ENCODE measurements at regions not wholly inside any gene's neighbourhood (a gene's known extent, or its start where the extent isn't known, plus 50 kb on each side); places are given as distances from the start of the nearest gene placed in this dataset.

DNA sequence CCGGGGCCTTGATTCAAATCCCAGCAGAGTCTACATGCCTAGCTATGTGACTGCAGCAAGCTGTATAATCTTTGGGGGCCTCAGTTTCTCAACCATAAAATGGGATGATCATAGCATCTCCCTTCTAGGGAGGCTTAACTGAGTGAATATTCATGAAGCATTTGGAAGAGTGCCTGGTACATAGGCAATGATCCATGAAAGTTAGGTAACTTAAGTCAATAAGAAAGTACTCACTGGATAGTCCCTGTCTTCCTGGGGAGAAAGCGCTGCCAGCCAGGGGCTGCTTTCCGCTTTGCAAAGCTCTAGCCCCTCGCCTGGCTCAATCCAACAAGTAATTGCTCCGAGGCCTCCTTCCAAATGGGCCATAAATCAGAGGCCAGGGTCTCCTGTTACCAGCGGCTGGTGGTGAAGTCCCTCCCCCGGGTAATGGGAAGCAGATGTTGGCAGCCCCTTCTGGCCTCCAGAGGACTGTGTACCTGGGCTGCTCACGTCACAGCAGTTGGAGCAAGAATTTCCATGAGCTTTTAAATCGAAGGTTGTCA lies 521.9 kb upstream of the PROK2 start:
- H3K36me3 ChIP-seq (ENCODE audit: insufficient read depth, low read depth, low read length) = no peaks in the 10 kb centered on the region
- H3K9ac ChIP-seq (ENCODE audit: low read depth, low read length) = no peak overlapping the region
- H3K4me1 ChIP-seq (ENCODE audit: insufficient read depth, low read length) = peaks cover 3% of the 10 kb centered on the region; the same call in 1 of the 2 replicates
- no peaks in the 10 kb centered on the region for H3K9me3 ChIP-seq (ENCODE audit: insufficient read depth, low read depth, low read length)
- no peak overlapping the region for H3K27ac ChIP-seq (ENCODE audit: low read length)
- no peak overlapping the region for H3K4me3 ChIP-seq (ENCODE audit: low read length)
- H3K27me3 ChIP-seq (ENCODE audit: insufficient read depth, low read length) = peaks cover 7% of the 10 kb centered on the region; the same call in 1 of the 2 replicates

DNA sequence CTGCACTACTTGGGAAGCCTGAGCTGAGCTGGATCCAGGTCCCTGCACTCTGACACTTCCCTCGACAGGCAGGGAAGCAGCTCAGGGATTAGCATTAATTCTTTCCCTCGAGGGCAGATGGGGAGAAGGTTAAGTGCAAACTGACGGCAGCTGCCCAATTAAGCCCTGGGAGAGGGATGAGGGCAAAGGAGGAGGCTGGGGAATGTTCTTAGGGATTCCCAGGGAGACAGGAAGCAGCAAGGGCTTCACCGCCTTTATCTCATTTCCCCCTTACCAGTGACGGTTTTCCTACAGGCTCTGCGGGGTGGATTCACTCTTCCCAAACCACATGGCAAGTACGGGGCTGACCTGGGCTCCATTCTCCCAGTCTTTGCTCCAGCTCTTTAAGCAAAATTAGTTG lies 519.0 kb upstream of the PROK2 start:
- Histone ChIP-seq H3K4me3 (ENCODE audit: low read length) (no peak overlapping the region), H3K9ac (ENCODE audit: low read depth, low read length) (no peak overlapping the region), H3K27ac (ENCODE audit: low read length) (no peak overlapping the region)

DNA sequence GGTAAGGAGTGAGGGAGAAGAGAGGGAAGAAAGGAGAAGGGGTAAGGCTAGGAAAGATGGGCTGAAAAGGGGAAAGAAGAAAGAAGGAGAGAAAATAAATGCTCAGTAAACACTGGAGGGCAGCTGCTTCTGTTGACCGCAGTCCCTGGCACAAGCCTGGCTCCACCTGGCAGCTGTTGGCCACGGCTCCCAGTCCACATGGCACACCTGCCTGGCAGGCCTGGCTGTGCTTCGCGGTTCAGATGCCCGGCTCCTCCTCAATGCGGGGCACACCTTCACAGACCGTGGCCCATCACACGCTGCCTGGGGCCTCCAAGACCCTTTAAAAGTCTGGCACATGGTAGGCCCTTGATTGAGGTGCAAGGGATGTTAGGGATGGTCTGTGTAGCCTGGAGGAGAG lies 516.8 kb upstream of the PROK2 start:
- no peaks in the 10 kb centered on the region for H3K9me3 ChIP-seq (ENCODE audit: insufficient read depth, low read depth, low read length)
- no peak overlapping the region for H3K9ac ChIP-seq (ENCODE audit: low read depth, low read length)
- no peak overlapping the region for H3K27ac ChIP-seq (ENCODE audit: low read length)
- H3K27me3 ChIP-seq (ENCODE audit: insufficient read depth, low read length) = peaks cover 7% of the 10 kb centered on the region; the same call in 1 of the 2 replicates
- peaks cover 13% of the 10 kb centered on the region for H3K4me1 ChIP-seq (ENCODE audit: insufficient read depth, low read length)
- no peaks in the 10 kb centered on the region for H3K36me3 ChIP-seq (ENCODE audit: insufficient read depth, low read depth, low read length)
- H3K4me3 ChIP-seq (ENCODE audit: low read length) = no peak overlapping the region

More for the DNA sequence above, 519.0 kb upstream of the PROK2 start:
- Histone ChIP-seq H3K27me3 (ENCODE audit: insufficient read depth, low read length) (peaks cover 7% of the 10 kb centered on the region; the same call in 1 of the 2 replicates), H3K9me3 (ENCODE audit: insufficient read depth, low read depth, low read length) (no peaks in the 10 kb centered on the region), H3K4me1 (ENCODE audit: insufficient read depth, low read length) (peaks cover 13% of the 10 kb centered on the region), H3K36me3 (ENCODE audit: insufficient read depth, low read depth, low read length) (no peaks in the 10 kb centered on the region)

DNA sequence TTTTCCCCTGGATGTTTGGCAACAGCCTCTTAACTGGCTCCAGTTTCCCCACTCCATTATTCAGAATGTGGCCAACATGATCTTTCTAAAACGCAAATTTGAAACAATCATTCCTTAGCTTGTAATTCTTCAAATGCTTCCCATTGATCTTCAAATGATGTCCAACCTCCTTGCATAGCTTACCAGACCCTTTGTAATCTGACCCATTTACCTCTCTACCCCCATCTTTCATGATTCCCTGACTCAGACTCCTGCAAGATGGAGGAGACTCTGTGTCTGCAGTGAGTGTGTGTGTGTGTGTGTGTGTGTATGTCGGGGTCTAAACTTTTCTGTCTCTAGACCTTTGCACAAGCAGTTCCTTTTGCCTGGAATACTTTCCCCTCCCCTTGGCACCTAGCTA lies 515.7 kb upstream of the PROK2 start:
- H3K27me3 ChIP-seq (ENCODE audit: insufficient read depth, low read length) = peaks cover 7% of the 10 kb centered on the region; the same call in 1 of the 2 replicates
- no peaks in the 10 kb centered on the region for H3K9me3 ChIP-seq (ENCODE audit: insufficient read depth, low read depth, low read length)
- H3K4me1 ChIP-seq (ENCODE audit: insufficient read depth, low read length) = peaks cover 13% of the 10 kb centered on the region
- no peak overlapping the region for H3K4me3 ChIP-seq (ENCODE audit: low read length)
- H3K9ac ChIP-seq (ENCODE audit: low read depth, low read length) = no peak overlapping the region
- no peak overlapping the region for H3K27ac ChIP-seq (ENCODE audit: low read length)
- no peaks in the 10 kb centered on the region for H3K36me3 ChIP-seq (ENCODE audit: insufficient read depth, low read depth, low read length)

DNA sequence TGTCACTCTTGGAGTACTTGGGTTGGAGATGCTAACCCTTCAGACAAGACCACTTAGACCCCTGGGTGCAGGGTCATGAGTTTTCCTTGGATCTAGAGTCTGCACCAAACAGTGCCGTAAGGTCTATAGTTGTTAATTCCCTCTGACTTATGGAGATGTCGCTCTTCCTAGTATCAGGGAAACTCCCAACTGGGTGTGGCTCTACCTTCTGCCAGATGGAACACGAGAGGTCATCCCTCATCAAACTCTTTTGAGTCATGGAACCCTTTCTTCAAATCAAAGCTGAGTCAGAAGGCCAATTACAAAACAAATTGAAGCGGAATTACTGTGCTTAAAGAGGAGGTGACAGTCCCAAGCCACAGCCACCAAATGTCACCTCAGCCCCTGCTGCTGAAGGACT lies 514.9 kb upstream of the PROK2 start:
- H3K9me3 ChIP-seq (ENCODE audit: insufficient read depth, low read depth, low read length) = no peaks in the 10 kb centered on the region
- H3K27ac ChIP-seq (ENCODE audit: low read length) = no peak overlapping the region
- H3K9ac ChIP-seq (ENCODE audit: low read depth, low read length) = no peak overlapping the region
- no peaks in the 10 kb centered on the region for H3K36me3 ChIP-seq (ENCODE audit: insufficient read depth, low read depth, low read length)
- no peak overlapping the region for H3K4me3 ChIP-seq (ENCODE audit: low read length)
- H3K4me1 ChIP-seq (ENCODE audit: insufficient read depth, low read length) = peaks cover 13% of the 10 kb centered on the region
- H3K27me3 ChIP-seq (ENCODE audit: insufficient read depth, low read length) = peaks cover 7% of the 10 kb centered on the region; the same call in 1 of the 2 replicates

DNA sequence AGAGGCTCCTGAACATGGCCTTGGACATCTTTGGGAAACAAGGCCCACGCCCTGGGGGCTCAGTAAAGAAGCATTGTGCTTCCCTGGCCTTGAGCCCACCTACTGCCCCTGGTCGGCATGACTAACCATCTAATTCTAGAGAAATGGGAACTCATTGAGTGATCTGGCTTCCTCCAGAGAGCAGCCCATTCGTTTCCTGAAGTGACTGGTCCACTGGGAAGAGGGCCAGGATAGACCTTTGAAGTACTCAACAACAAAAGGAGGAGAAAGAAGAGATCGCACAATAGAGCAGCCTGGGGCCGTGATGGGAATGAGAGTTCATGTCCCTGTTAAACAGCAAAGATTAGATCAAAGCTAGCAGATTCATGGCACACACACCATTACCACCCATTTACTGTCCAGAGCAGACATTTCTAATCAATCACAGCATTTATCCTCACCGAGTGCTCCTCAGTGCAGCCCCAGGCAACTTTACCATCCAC lies 514.4 kb upstream of the PROK2 start:
- no peak overlapping the region for H3K4me3 ChIP-seq (ENCODE audit: low read length)

DNA sequence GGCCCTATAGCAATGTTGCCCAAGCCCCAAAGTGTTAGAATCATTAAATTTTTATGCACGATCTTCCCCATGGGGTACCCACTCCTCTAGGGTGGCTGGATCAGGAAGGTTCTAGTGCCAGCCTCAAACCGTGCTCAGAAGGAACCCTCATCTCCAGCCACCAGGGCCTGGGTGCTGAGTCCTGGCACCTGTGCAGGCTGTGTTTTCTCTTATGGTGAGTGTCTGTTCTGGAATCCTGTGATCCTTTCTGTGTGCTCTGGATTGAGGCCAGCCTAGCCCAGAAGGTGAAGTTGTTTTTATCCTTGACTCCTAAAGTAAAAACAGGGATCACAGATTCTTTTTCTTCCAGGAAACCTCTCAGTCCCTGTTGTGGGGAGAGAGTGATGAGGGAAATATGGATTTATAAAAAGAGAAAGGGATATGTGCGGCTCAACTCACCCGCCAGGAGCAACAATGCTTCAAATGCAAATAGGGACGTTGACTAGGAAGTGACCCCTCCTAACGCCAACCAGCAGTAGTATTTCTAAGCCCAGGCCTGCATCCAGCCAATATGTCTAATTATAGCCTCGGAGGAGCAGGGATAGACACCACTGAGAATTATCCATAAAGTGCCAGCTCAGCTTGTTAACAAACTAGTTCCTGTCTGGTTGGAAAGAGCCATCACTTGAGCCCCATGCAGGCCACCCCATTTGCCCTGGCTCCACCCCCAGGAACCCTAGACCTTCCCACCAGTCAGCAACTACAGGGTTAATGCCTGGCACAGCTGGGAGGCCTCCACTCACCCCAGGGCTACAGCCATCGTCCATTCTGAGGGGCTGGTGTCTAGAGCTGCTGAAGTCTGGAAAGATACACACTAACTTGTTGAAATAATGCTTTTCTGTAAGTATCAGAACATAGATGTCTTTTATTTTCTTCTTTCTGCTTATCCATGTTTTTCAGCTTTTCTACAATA lies 513.5 kb upstream of the PROK2 start:
- Histone ChIP-seq H3K27me3 (ENCODE audit: insufficient read depth, low read length) (no peaks in the 10 kb centered on the region; the same call in 1 of the 2 replicates), H3K4me1 (ENCODE audit: insufficient read depth, low read length) (peaks cover 11% of the 10 kb centered on the region), H3K4me3 (ENCODE audit: low read length) (no peak overlapping the region), H3K9ac (ENCODE audit: low read depth, low read length) (no peak overlapping the region), H3K36me3 (ENCODE audit: insufficient read depth, low read depth, low read length) (no peaks in the 10 kb centered on the region), H3K27ac (ENCODE audit: low read length) (no peak overlapping the region), H3K9me3 (ENCODE audit: insufficient read depth, low read depth, low read length) (no peaks in the 10 kb centered on the region)

More for the DNA sequence above, 514.4 kb upstream of the PROK2 start:
- peaks cover 13% of the 10 kb centered on the region for H3K4me1 ChIP-seq (ENCODE audit: insufficient read depth, low read length)
- H3K9me3 ChIP-seq (ENCODE audit: insufficient read depth, low read depth, low read length) = no peaks in the 10 kb centered on the region
- H3K36me3 ChIP-seq (ENCODE audit: insufficient read depth, low read depth, low read length) = no peaks in the 10 kb centered on the region
- no peak overlapping the region for H3K9ac ChIP-seq (ENCODE audit: low read depth, low read length)
- H3K27me3 ChIP-seq (ENCODE audit: insufficient read depth, low read length) = peaks cover 5% of the 10 kb centered on the region; the same call in 1 of the 2 replicates
- H3K27ac ChIP-seq (ENCODE audit: low read length) = no peak overlapping the region

DNA sequence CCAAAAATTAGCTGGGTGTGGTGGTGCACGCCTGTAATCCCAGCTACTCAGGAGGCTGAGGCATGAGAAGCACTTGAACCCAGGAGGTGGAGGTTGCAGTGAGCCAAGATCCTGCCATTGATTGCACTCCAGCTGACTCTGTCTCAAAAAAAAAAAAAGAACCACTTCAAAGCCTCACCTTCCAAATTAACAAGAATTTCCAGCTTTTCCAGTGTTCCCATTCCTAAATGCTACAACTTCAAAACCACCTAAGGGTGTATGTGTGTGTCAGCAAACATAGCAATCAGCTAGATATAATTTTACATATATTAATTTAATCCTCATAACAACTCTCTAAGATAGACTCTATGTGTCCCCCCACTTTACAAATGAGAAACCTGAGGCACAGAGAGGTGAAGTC lies 512.5 kb upstream of the PROK2 start:
- H3K4me1 ChIP-seq (ENCODE audit: insufficient read depth, low read length) = peaks cover 11% of the 10 kb centered on the region
- no peak overlapping the region for H3K9ac ChIP-seq (ENCODE audit: low read depth, low read length)
- H3K9me3 ChIP-seq (ENCODE audit: insufficient read depth, low read depth, low read length) = no peaks in the 10 kb centered on the region
- no peak overlapping the region for H3K27ac ChIP-seq (ENCODE audit: low read length)
- no peak overlapping the region for H3K4me3 ChIP-seq (ENCODE audit: low read length)
- no peaks in the 10 kb centered on the region for H3K27me3 ChIP-seq (ENCODE audit: insufficient read depth, low read length)
- H3K36me3 ChIP-seq (ENCODE audit: insufficient read depth, low read depth, low read length) = no peaks in the 10 kb centered on the region

DNA sequence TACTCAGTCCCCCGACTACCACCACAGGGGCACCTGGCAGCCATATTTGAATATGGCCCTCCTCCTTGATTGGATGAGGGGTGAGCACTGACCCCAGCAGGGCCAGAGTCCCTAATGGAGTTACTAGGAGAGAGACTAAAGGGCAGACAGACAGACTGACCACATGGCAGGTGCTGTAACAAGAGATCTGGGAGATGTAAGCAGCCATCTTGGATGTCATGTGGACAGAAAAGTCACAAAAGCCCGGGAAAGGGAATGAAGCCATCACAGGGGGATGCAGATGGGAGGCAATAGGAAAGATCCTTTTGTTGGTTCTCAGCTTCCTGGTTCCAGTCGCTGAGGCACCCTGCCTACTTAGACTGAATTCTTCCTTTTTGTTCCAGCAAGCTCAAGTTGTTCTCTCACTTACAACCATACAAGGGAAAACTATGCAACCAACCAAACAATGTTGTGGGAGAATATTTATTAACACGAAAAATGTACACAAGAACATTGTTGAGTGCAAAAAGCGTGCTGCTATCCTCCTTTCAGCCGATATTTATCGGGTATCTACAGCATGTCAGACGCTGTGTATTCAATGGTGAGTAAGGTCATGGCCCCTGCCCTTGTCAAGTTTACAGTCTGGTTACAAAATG lies 511.6 kb upstream of the PROK2 start:
- no peaks in the 10 kb centered on the region for H3K27me3 ChIP-seq (ENCODE audit: insufficient read depth, low read length)
- peaks cover 11% of the 10 kb centered on the region for H3K4me1 ChIP-seq (ENCODE audit: insufficient read depth, low read length)
- H3K36me3 ChIP-seq (ENCODE audit: insufficient read depth, low read depth, low read length) = no peaks in the 10 kb centered on the region
- H3K4me3 ChIP-seq (ENCODE audit: low read length) = no peak overlapping the region
- H3K9me3 ChIP-seq (ENCODE audit: insufficient read depth, low read depth, low read length) = no peaks in the 10 kb centered on the region
- no peak overlapping the region for H3K9ac ChIP-seq (ENCODE audit: low read depth, low read length)
- H3K27ac ChIP-seq (ENCODE audit: low read length) = no peak overlapping the region

DNA sequence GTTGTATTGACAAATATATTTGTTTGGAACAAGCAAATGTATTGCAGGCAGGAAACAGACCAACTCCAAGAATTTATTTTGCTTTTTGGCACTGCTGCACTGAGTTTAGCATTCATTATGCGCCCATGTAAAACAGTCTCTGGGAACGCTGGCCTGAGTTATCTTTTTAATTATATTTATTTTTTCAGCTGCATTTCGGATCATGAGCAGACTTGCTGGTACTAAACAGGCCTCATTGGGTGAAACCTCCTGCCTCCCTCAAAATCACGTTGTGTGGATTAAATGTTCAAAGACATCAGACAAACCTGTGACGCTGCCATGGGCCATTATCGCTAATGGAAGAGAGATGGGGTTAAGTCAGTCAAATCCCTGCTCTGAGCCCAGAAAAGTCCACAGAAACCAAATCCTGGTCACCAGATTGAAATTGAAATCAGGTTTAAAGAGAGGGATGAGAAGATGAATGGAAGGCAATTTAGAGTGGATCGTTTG lies 511.1 kb upstream of the PROK2 start:
- H3K4me3 ChIP-seq (ENCODE audit: low read length) = no peak overlapping the region
- no peak overlapping the region for H3K27ac ChIP-seq (ENCODE audit: low read length)
- H3K27me3 ChIP-seq (ENCODE audit: insufficient read depth, low read length) = no peaks in the 10 kb centered on the region
- H3K4me1 ChIP-seq (ENCODE audit: insufficient read depth, low read length) = peaks cover 9% of the 10 kb centered on the region
- H3K9ac ChIP-seq (ENCODE audit: low read depth, low read length) = no peak overlapping the region
- no peaks in the 10 kb centered on the region for H3K36me3 ChIP-seq (ENCODE audit: insufficient read depth, low read depth, low read length)
- no peaks in the 10 kb centered on the region for H3K9me3 ChIP-seq (ENCODE audit: insufficient read depth, low read depth, low read length)

DNA sequence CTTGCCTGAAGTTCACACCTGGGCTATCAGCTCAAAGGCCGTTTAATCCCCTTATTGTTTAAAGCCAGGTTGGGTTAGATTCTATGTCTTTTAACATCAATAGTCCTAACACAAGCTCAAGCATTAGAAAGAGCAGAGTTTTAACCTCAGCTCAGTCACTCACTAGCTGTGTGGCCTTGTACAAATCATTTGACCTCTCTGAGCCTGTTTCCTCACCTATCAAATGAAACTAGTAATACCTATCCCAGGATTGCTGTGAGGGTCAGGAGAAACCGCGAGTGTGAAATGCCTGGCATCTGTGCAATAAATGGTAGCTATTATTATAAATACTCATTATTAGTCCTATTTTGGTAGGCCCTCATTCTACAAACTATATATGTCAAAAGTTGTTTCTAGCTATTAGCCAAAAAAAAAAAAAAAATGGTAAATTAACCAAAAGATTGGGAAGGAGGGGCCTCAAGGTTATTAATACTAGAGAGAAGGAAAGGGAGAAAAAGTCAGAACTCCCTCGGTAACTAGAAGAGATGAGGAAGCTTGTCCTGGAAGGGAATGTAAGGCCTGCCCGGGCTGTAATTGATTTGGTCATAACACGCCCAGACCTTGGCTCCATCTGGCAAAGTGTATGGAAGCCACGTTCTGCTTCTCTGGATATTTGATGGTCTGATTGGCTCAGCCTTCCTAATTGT lies 510.5 kb upstream of the PROK2 start:
- Histone ChIP-seq H3K27me3 (ENCODE audit: insufficient read depth, low read length) (no peaks in the 10 kb centered on the region), H3K27ac (ENCODE audit: low read length) (no peak overlapping the region), H3K9ac (ENCODE audit: low read depth, low read length) (no peak overlapping the region), H3K4me1 (ENCODE audit: insufficient read depth, low read length) (peaks cover 4% of the 10 kb centered on the region; the same call in 1 of the 2 replicates), H3K36me3 (ENCODE audit: insufficient read depth, low read depth, low read length) (no peaks in the 10 kb centered on the region), H3K4me3 (ENCODE audit: low read length) (no peak overlapping the region), H3K9me3 (ENCODE audit: insufficient read depth, low read depth, low read length) (no peaks in the 10 kb centered on the region)
